B cell (primary cell): ENCODE measurements at regions not wholly inside any gene's neighbourhood (a gene's known extent, or its start where the extent isn't known, plus 50 kb on each side); places are given as distances from the start of the nearest gene placed in this dataset.

Source experiments
- ATAC-seq: fragments of 200-7000 bp; cut with Tn5 transposase; one replicate; pipeline ENCODE4 v1.10.0; 2021; ENCODE audit warnings: low read depth, mild to moderate bottlenecking, moderate number of reproducible peaks, moderate library complexity
- CTCF ChIA-PET: fragments of 350-600 bp; sonication (Branson Sonifier 250); formaldehyde crosslinking; loops from one replicate; lab custom pipeline; 2021; ENCODE audit warnings: antibody characterized with exemption, inconsistent platforms; lab: Charles Lee
- POLR2A ChIA-PET: fragments of 350-600 bp; sonication (Branson Sonifier 250); formaldehyde crosslinking; loops from one replicate; lab custom pipeline; 2021; ENCODE audit warnings: antibody characterized with exemption; lab: Charles Lee
- DNase-seq: peaks from one replicate; pipeline ENCODE4 v3.0.0; 2013
- H2AFZ ChIP-seq: 2 replicates; pipeline ENCODE4 v1.6.1; 2012; ENCODE audit warnings: mild to moderate bottlenecking, low read depth, low read length; ENCODE audit not compliant: insufficient read depth, poor library complexity, severe bottlenecking
- H3K27ac ChIP-seq, 2 donors: 1 replicate in 1 of 2; 2 replicates in 1 of 2; pipeline ENCODE4 v1.5.1; 2012 to 2013; ENCODE audit warnings: low read length in 2 of 2, mild to moderate bottlenecking in 2 of 2, moderate library complexity in 1 of 2
- H3K27me3 ChIP-seq, 4 experiments: fragments of 200-600 bp in 1 of 4; sonication (generic) in 1 of 4; replicated peaks in 1 of 4; 1 replicate in 2 of 4; 2 replicates in 2 of 4; pipeline versions ENCODE4 v1.6.1 to v1.7.0; 2013 to 2016; ENCODE audit warnings: low read length in 3 of 4, mild to moderate bottlenecking in 2 of 4, mixed read lengths in 1 of 4, moderate library complexity in 1 of 4; ENCODE audit not compliant: insufficient read depth in 4 of 4, control insufficient read depth in 3 of 4; ENCODE audit errors: control extremely low read depth in 1 of 4
- H3K36me3 ChIP-seq, 2 experiments: replicated peaks in 1 of 2; 1 replicate in 1 of 2; 2 replicates in 1 of 2; pipeline versions ENCODE4 v1.6.1 to v1.7.1; 2013; ENCODE audit warnings: low read length in 1 of 2; ENCODE audit not compliant: insufficient read depth in 2 of 2, control insufficient read depth in 1 of 2; ENCODE audit errors: control extremely low read depth in 1 of 2, extremely low read depth in 1 of 2
- H3K4me1 ChIP-seq, 2 donors: fragments of 200-600 bp in 1 of 2; sonication (generic) in 1 of 2; 1 replicate in 1 of 2; 2 replicates in 1 of 2; pipeline versions ENCODE4 v1.5.1 to v1.6.1; 2013 to 2017; ENCODE audit warnings: low read length in 2 of 2; ENCODE audit not compliant: control insufficient read depth in 2 of 2, insufficient read depth in 2 of 2
- H3K4me2 ChIP-seq: replicated peaks from 2 replicates; pipeline ENCODE3; 2012; ENCODE audit warnings: mild to moderate bottlenecking, low read depth, low read length; ENCODE audit not compliant: poor library complexity, severe bottlenecking
- H3K4me3 ChIP-seq, 5 experiments: fragments of 200-600 bp in 1 of 5; sonication (generic) in 1 of 5; 1 replicate in 3 of 5; 2 replicates in 2 of 5; pipeline versions ENCODE4 v1.5.1 to v1.7.0; 2011 to 2016; ENCODE audit warnings: low read length in 4 of 5, mild to moderate bottlenecking in 4 of 5, low read depth in 2 of 5, control low read depth in 1 of 5, moderate library complexity in 1 of 5; ENCODE audit not compliant: insufficient read depth in 1 of 5; ENCODE audit errors: control extremely low read depth in 1 of 5, extremely low read depth in 1 of 5
- H3K79me2 ChIP-seq: fragments of 200-600 bp; sonication (generic); one replicate; pipeline ENCODE4 v1.6.0; 2016; ENCODE audit warnings: low read length; ENCODE audit not compliant: control insufficient read depth, insufficient read depth
- H3K9ac ChIP-seq: fragments of 200-600 bp; sonication (generic); 2 replicates; pipeline ENCODE4 v1.6.1; 2017; ENCODE audit warnings: mild to moderate bottlenecking, low read length, moderate library complexity
- H3K9me3 ChIP-seq, 3 donors: one replicate each; pipeline versions ENCODE4 v1.6.1 to v1.7.1; 2013; ENCODE audit warnings: low read length in 2 of 3; ENCODE audit not compliant: control insufficient read depth in 2 of 3, insufficient read depth in 1 of 3; ENCODE audit errors: control extremely low read depth in 1 of 3
- H4K20me1 ChIP-seq: 2 replicates; pipeline ENCODE4 v1.6.0; 2012; ENCODE audit warnings: mild to moderate bottlenecking, low read length; ENCODE audit not compliant: insufficient read depth, control insufficient read depth, poor library complexity, severe bottlenecking
- H3K27ac Mint-ChIP-seq: one replicate; pipeline ENCODE4 v1.8.0; 2021; ENCODE audit warnings: mixed read lengths
- H3K27me3 Mint-ChIP-seq: one replicate; pipeline ENCODE4 v1.8.0; 2021; ENCODE audit warnings: mixed read lengths
- H3K4me1 Mint-ChIP-seq: one replicate; pipeline ENCODE4 v1.8.0; 2021; ENCODE audit warnings: mixed read lengths
- H3K4me3 Mint-ChIP-seq: one replicate; pipeline ENCODE4 v1.8.0; 2021; ENCODE audit warnings: mixed read lengths
- H3K9me3 Mint-ChIP-seq: one replicate; pipeline ENCODE4 v1.8.0; 2022; ENCODE audit warnings: mixed read lengths; ENCODE audit not compliant: insufficient read depth
- EZH2 ChIP-seq: IDR thresholded peaks from 2 replicates; pipeline ENCODE4 v1.6.1; 2012; ENCODE audit warnings: borderline replicate concordance, low read depth, mild to moderate bottlenecking, moderate library complexity, low read length; ENCODE audit not compliant: insufficient read depth, poor library complexity, severe bottlenecking
- WGBS: methylation state at CpG from one replicate; pipeline ENCODE4 v1.1.5; 2013; ENCODE audit warnings: missing lambda C conversion rate; ENCODE audit not compliant: insufficient coverage; 5-methylcytosine and 5-hydroxymethylcytosine counted together
- intact Hi-C: fragments of 100-400 bp; cut with micrococcal nuclease; formaldehyde crosslinking; loops from one replicate; pipeline ENCODE4 v1.10.0; 2022
- TF ChIP-seq, protein P1 (sequence below): fragments of 200-600 bp; IDR thresholded peaks from one replicate; pipeline ENCODE4 v1.8.0; 2022; ENCODE audit warnings: antibody characterized with exemption, mild to moderate bottlenecking

DNA sequence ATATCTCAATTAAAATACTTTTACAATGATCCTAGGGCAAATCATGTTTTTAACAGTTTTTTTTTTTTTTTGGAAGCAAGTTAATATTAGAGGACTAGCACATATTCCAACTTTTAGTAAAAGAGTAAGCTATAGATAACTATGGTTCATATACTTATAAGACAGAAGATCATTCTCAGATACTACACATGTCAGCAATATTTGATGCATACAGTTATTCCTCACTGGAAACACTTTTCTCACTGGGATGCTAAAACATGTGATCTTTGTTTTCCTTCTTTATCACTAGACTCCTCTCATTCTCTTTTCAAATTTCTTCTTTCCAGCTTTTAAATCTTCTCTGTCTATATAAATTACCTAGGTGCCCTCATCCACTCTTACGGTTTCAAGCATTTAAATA, 1020.4 kb upstream of the FBXO33 start:
- H3K4me2 ChIP-seq = no peak overlapping the region
- H2AFZ ChIP-seq = no peak overlapping the region
- no peaks in the 10 kb centered on the region for H3K79me2 ChIP-seq
- no peaks in the 10 kb centered on the region for H3K4me1 ChIP-seq
- ChIA-PET CTCF (no interaction called here), POLR2A (no interaction called here)
- no peak overlapping the region for H3K4me3 ChIP-seq
- peaks cover 0 to 5% (median 0%) of the 10 kb centered on the region in 3 donors for H3K9me3 ChIP-seq
- Mint-ChIP-seq H3K9me3 (no peaks in the 10 kb centered on the region), H3K4me3 (no peak overlapping the region), H3K4me1 (no peaks in the 10 kb centered on the region), H3K27ac (no peak overlapping the region), H3K27me3 (no peaks in the 10 kb centered on the region)
- no peak overlapping the region for H3K27ac ChIP-seq
- H3K36me3 ChIP-seq = no peaks in the 10 kb centered on the region
- WGBS = no CpG with 5 or more reads among the region's 1 CpG
- H4K20me1 ChIP-seq = no peaks in the 10 kb centered on the region
- intact Hi-C loops = no loop called here
- ATAC-seq (no peak), DNase-seq (no peak)
- H3K27me3 ChIP-seq = no peaks in the 10 kb centered on the region
- H3K9ac ChIP-seq = no peak overlapping the region
- TF ChIP-seq, protein P1, sequence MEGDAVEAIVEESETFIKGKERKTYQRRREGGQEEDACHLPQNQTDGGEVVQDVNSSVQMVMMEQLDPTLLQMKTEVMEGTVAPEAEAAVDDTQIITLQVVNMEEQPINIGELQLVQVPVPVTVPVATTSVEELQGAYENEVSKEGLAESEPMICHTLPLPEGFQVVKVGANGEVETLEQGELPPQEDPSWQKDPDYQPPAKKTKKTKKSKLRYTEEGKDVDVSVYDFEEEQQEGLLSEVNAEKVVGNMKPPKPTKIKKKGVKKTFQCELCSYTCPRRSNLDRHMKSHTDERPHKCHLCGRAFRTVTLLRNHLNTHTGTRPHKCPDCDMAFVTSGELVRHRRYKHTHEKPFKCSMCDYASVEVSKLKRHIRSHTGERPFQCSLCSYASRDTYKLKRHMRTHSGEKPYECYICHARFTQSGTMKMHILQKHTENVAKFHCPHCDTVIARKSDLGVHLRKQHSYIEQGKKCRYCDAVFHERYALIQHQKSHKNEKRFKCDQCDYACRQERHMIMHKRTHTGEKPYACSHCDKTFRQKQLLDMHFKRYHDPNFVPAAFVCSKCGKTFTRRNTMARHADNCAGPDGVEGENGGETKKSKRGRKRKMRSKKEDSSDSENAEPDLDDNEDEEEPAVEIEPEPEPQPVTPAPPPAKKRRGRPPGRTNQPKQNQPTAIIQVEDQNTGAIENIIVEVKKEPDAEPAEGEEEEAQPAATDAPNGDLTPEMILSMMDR = no peak
- TF ChIP-seq EZH2 = no peak

DNA sequence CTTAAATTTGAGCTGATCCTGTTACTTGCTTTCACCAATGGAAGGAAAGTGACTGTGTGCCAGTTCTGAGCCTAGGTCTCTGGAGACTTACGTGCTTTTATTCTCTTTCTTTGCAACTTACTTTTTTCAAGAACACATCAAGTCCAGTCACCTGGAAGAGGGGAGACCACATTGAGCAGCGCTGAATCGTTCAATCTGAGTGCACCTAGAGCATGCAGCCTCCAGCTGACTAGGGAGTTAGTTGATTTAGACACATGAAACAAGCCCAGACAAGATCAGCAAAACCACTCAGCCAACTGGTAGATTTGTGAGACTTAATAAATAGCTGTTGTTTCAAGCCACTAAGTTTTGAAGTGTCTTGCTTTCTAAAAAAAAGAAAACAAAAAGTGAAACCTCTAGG, 1014.8 kb upstream of the FBXO33 start:
- POLR2A ChIA-PET = no interaction called here
- no CpG with 5 or more reads among the region's 3 CpGs for WGBS
- H2AFZ ChIP-seq = no peak overlapping the region

More for the DNA sequence above, 1014.8 kb upstream of the FBXO33 start:
- Histone ChIP-seq H3K9me3 (no peaks in the 10 kb centered on the region), H3K4me1 (no peaks in the 10 kb centered on the region), H3K79me2 (no peaks in the 10 kb centered on the region), H3K36me3 (no peaks in the 10 kb centered on the region), H3K4me2 (no peak overlapping the region), H3K27ac (no peak overlapping the region), H3K4me3 (no peak overlapping the region), H4K20me1 (no peaks in the 10 kb centered on the region), H3K9ac (no peak overlapping the region), H3K27me3 (no peaks in the 10 kb centered on the region)
- DNase-seq = no peak
- Mint-ChIP-seq H3K4me1 (no peaks in the 10 kb centered on the region), H3K4me3 (no peak overlapping the region), H3K27ac (no peak overlapping the region), H3K9me3 (no peaks in the 10 kb centered on the region), H3K27me3 (no peaks in the 10 kb centered on the region)
- TF ChIP-seq EZH2 = no peak
- TF ChIP-seq, protein P1 = no peak
- CTCF ChIA-PET = no interaction called here
- intact Hi-C loops = no loop called here
- no peak for ATAC-seq
